Vagina (tissue), 2 donors: ENCODE measurements at regions not wholly inside any gene's neighbourhood (a gene's known extent, or its start where the extent isn't known, plus 50 kb on each side); places are given as distances from the start of the nearest gene placed in this dataset.

Source experiments
- DNase-seq, 2 donors: peaks; one replicate each; pipeline ENCODE4 v3.0.0-alpha.2; 2017; ENCODE audit errors: extremely low spot score in 2 of 2
- H3K27ac ChIP-seq: fragments of 200-600 bp; sonication (generic); one replicate; pipeline ENCODE4 v1.5.1; 2019
- H3K27me3 ChIP-seq: fragments of 200-600 bp; sonication (generic); one replicate; pipeline ENCODE4 v1.5.1; 2019
- H3K36me3 ChIP-seq, 2 donors: fragments of 200-600 bp; sonication (generic); one replicate each; pipeline ENCODE4 v1.5.1; 2017 to 2019
- H3K4me1 ChIP-seq: fragments of 200-600 bp; sonication (generic); one replicate; pipeline ENCODE4 v1.5.1; 2019
- H3K4me3 ChIP-seq, 2 donors: fragments of 200-600 bp; sonication (generic); 1 replicate in 1 of 2; 2 replicates in 1 of 2; pipeline ENCODE4 v1.5.1; 2016 to 2019
- H3K9me3 ChIP-seq: fragments of 200-600 bp; sonication (generic); one replicate; pipeline ENCODE4 v1.5.1; 2019
- CTCF ChIP-seq, 3 experiments: fragments of 450-650 bp in 2 of 3; fragments of 200-600 bp in 1 of 3; sonication (generic) in 1 of 3; IDR thresholded peaks; one replicate each; pipeline ENCODE4 v1.5.1; 2017 to 2019; ENCODE audit warnings: antibody characterized with exemption in 3 of 3, mild to moderate bottlenecking in 2 of 3, moderate library complexity in 2 of 3
- POLR2A ChIP-seq, 2 donors: fragments of 450-650 bp; IDR thresholded peaks; one replicate each; pipeline ENCODE4 v1.6.1; 2017; ENCODE audit warnings: antibody characterized with exemption in 2 of 2, mild to moderate bottlenecking in 2 of 2, moderate library complexity in 2 of 2
- POLR2AphosphoS5 ChIP-seq, 2 donors: sonication (generic); formaldehyde crosslinking; IDR thresholded peaks; one replicate each; pipeline ENCODE4 v1.9.0; 2017; ENCODE audit warnings: antibody characterized with exemption in 2 of 2, mild to moderate bottlenecking in 2 of 2, low read depth in 1 of 2; ENCODE audit not compliant: insufficient read depth in 1 of 2
- intact Hi-C: fragments of 100-400 bp; cut with DNase I; formaldehyde crosslinking; loops from one replicate; pipeline ENCODE4 v1.15.1; 2023

GRCh38 chr13:107864543-107865317, 350.6 kb downstream of the LIG4 start:
- no peaks in the 10 kb centered on the region for H3K36me3 ChIP-seq
- no peak for DNase-seq

GRCh38 chr13:107860284-107860683, 355.1 kb downstream of the LIG4 start:
- Histone ChIP-seq H3K36me3 (no peaks in the 10 kb centered on the region), H3K4me3 (no peak overlapping the region), H3K4me1 (no peaks in the 10 kb centered on the region), H3K9me3 (no peaks in the 10 kb centered on the region), H3K27ac (no peak overlapping the region), H3K27me3 (no peaks in the 10 kb centered on the region)
- intact Hi-C loops: no loop called here
- no peak for TF ChIP-seq POLR2AphosphoS5 (IDR thresholded peaks at IDR 0.05; ENCODE audit: insufficient read depth in 1 of 2, low read depth in 1 of 2)
- DNase-seq: no peak

More at GRCh38 chr13:107864543-107865317, 350.6 kb downstream of the LIG4 start:
- Histone ChIP-seq H3K27ac (no peak overlapping the region), H3K4me3 (no peak overlapping the region), H3K27me3 (no peaks in the 10 kb centered on the region), H3K4me1 (peaks cover 22% of the 10 kb centered on the region), H3K9me3 (no peaks in the 10 kb centered on the region)
- no peak for TF ChIP-seq CTCF (IDR thresholded peaks at IDR 0.05)
- no peak for TF ChIP-seq POLR2AphosphoS5 (IDR thresholded peaks at IDR 0.05; ENCODE audit: insufficient read depth in 1 of 2, low read depth in 1 of 2)
- no peak for TF ChIP-seq POLR2A (IDR thresholded peaks at IDR 0.05)
- intact Hi-C loops: no loop called here

- no peak for DNase-seq
- no peaks in the 10 kb centered on the region for H3K27me3 ChIP-seq
- H3K36me3 ChIP-seq: no peaks in the 10 kb centered on the region
- intact Hi-C loops: no loop called here
- no peaks in the 10 kb centered on the region for H3K4me1 ChIP-seq
- TF ChIP-seq CTCF (IDR thresholded peaks at IDR 0.05) (no peak), POLR2AphosphoS5 (IDR thresholded peaks at IDR 0.05; ENCODE audit: insufficient read depth in 1 of 2, low read depth in 1 of 2) (no peak), POLR2A (IDR thresholded peaks at IDR 0.05) (no peak)
- H3K9me3 ChIP-seq: no peaks in the 10 kb centered on the region
- H3K27ac ChIP-seq: no peak overlapping the region
- no peak overlapping the region for H3K4me3 ChIP-seq
Measured at GRCh38 chr13:107854880-107855279, 360.5 kb downstream of the LIG4 start.

GRCh38 chr13:107852072-107852471, 363.3 kb downstream of the LIG4 start:
- no peaks in the 10 kb centered on the region for H3K9me3 ChIP-seq
- no peak for DNase-seq
- H3K4me3 ChIP-seq: no peak overlapping the region
- no peaks in the 10 kb centered on the region for H3K27me3 ChIP-seq
- H3K27ac ChIP-seq: no peak overlapping the region
- TF ChIP-seq CTCF (IDR thresholded peaks at IDR 0.05) (no peak), POLR2A (IDR thresholded peaks at IDR 0.05) (no peak), POLR2AphosphoS5 (IDR thresholded peaks at IDR 0.05; ENCODE audit: insufficient read depth in 1 of 2, low read depth in 1 of 2) (no peak)
- H3K4me1 ChIP-seq: no peaks in the 10 kb centered on the region
- intact Hi-C loops: no loop called here
- no peaks in the 10 kb centered on the region for H3K36me3 ChIP-seq

- H3K4me1 ChIP-seq: no peaks in the 10 kb centered on the region
- H3K27me3 ChIP-seq: no peaks in the 10 kb centered on the region
- H3K4me3 ChIP-seq: no peak overlapping the region
- intact Hi-C loops: no loop called here
- no peak overlapping the region for H3K27ac ChIP-seq
- DNase-seq: no peak
- TF ChIP-seq POLR2AphosphoS5 (IDR thresholded peaks at IDR 0.05; ENCODE audit: insufficient read depth in 1 of 2, low read depth in 1 of 2) (no peak), CTCF (IDR thresholded peaks at IDR 0.05) (no peak), POLR2A (IDR thresholded peaks at IDR 0.05) (no peak)
- H3K36me3 ChIP-seq: no peaks in the 10 kb centered on the region
- H3K9me3 ChIP-seq: no peaks in the 10 kb centered on the region
Measured at GRCh38 chr13:107851670-107852069, 363.7 kb downstream of the LIG4 start.
